ENCODE measurements at regions not wholly inside any gene's neighbourhood (a gene's known extent, or its start where the extent isn't known, plus 50 kb on each side); places are given as distances from the start of the nearest gene placed in this dataset.

DNA sequence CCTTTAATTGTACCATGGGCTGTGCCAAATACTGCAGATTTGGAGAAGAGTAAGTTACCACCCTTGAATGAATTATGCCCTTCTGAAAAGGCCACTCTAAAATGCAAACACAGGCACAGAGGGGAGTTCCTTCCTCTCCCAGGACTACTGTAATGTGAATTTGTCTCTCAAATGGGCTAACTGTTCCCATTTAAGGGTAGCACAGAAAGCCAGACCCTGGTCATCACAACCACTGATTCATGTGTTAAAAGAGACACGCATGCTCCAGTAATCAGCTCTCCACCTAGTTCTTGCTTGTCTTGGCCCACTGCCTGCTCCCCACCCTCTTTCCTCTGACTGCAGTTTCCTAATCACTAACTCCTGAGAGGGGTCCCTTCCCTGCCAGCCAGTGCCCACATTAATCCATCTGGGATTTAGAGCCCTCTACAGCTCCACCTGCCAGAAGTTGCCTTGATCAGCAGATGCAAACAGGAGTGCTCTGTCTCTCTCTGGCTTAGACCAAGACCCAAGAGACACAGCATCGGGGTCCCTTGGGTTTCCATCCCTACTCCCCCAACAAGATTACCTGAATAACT, 382.4 kb downstream of the TMEM167A start:
- Histone ChIP-seq H3K27ac (ENCODE audit: low read depth, low read length) (no peak overlapping the region), H2AFZ (ENCODE audit: low read depth, low read length) (no peak overlapping the region), H3K79me2 (ENCODE audit: insufficient read depth, low read length) (no peaks in the 10 kb centered on the region), H4K20me1 (ENCODE audit: insufficient read depth, low read length) (no peaks in the 10 kb centered on the region), H3K36me3 (ENCODE audit: insufficient read depth, low read length) (no peaks in the 10 kb centered on the region), H3K4me3 (ENCODE audit: insufficient read depth, low read depth, low read length) (no peak overlapping the region), H3K9me3 (ENCODE audit: insufficient read depth, low read depth, low read length) (no peaks in the 10 kb centered on the region), H3K4me1 (ENCODE audit: insufficient read depth, low read length) (no peaks in the 10 kb centered on the region), H3K27me3 (ENCODE audit: insufficient read depth, low read length) (no peaks in the 10 kb centered on the region), H3K4me2 (ENCODE audit: low read length) (no peak overlapping the region), H3K9ac (ENCODE audit: low read length) (no peak overlapping the region)
- no peak overlapping the region for H3K27ac Mint-ChIP-seq (ENCODE audit: unreplicated experiment)
- H3K36me3 Mint-ChIP-seq (ENCODE audit: low read depth, unreplicated experiment) = no peaks in the 10 kb centered on the region
- H3K4me3 Mint-ChIP-seq (ENCODE audit: unreplicated experiment) = no peak overlapping the region
- TF ChIP-seq, protein P1, sequence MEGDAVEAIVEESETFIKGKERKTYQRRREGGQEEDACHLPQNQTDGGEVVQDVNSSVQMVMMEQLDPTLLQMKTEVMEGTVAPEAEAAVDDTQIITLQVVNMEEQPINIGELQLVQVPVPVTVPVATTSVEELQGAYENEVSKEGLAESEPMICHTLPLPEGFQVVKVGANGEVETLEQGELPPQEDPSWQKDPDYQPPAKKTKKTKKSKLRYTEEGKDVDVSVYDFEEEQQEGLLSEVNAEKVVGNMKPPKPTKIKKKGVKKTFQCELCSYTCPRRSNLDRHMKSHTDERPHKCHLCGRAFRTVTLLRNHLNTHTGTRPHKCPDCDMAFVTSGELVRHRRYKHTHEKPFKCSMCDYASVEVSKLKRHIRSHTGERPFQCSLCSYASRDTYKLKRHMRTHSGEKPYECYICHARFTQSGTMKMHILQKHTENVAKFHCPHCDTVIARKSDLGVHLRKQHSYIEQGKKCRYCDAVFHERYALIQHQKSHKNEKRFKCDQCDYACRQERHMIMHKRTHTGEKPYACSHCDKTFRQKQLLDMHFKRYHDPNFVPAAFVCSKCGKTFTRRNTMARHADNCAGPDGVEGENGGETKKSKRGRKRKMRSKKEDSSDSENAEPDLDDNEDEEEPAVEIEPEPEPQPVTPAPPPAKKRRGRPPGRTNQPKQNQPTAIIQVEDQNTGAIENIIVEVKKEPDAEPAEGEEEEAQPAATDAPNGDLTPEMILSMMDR (IDR thresholded peaks at IDR 0.05; ENCODE audit: insufficient read depth, low read depth, low read length) = no peak
- no peak for TF ChIP-seq EZH2 (IDR thresholded peaks at IDR 0.05; ENCODE audit: insufficient read depth, low read length)
- H3K9me3 Mint-ChIP-seq (ENCODE audit: unreplicated experiment) = no peaks in the 10 kb centered on the region
- DNase-seq (ENCODE audit: low read depth) (no peak), FAIRE-seq (no peak)
- no peaks in the 10 kb centered on the region for H3K27me3 Mint-ChIP-seq (ENCODE audit: low read depth, unreplicated experiment)
- no peaks in the 10 kb centered on the region for H3K4me1 Mint-ChIP-seq (ENCODE audit: low read depth, unreplicated experiment)

DNA sequence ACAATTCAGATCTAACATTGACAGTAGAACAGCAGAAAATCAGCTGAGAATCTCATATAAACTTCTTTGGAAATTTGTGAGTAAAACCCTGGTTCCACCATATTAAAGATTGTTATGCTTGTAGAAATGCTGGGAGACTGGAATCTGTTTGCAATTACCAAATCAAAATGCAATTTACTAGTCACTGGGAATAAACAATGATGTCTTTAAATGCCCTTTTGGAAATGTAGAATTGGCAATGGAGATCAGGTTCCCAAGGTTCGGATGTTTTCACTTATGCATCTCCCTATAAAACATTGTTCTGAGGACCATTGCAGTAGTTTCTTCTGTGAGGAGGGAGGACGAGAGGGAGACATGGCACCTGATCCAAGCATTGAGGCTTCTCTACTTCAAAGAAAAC, 384.4 kb downstream of the TMEM167A start:
- H3K9me3 ChIP-seq (ENCODE audit: insufficient read depth, low read depth, low read length) = no peaks in the 10 kb centered on the region
- DNase-seq (ENCODE audit: low read depth) (no peak), FAIRE-seq (no peak)
- Mint-ChIP-seq H3K4me1 (ENCODE audit: low read depth, unreplicated experiment) (no peaks in the 10 kb centered on the region), H3K27ac (ENCODE audit: unreplicated experiment) (no peak overlapping the region), H3K4me3 (ENCODE audit: unreplicated experiment) (no peak overlapping the region), H3K9me3 (ENCODE audit: unreplicated experiment) (no peaks in the 10 kb centered on the region), H3K36me3 (ENCODE audit: low read depth, unreplicated experiment) (no peaks in the 10 kb centered on the region), H3K27me3 (ENCODE audit: low read depth, unreplicated experiment) (no peaks in the 10 kb centered on the region)
- H2AFZ ChIP-seq (ENCODE audit: low read depth, low read length) = no peak overlapping the region
- H3K27me3 ChIP-seq (ENCODE audit: insufficient read depth, low read length) = no peaks in the 10 kb centered on the region
- TF ChIP-seq, protein P1 (IDR thresholded peaks at IDR 0.05; ENCODE audit: insufficient read depth, low read depth, low read length) = no peak
- no peak for TF ChIP-seq EZH2 (IDR thresholded peaks at IDR 0.05; ENCODE audit: insufficient read depth, low read length)
- H4K20me1 ChIP-seq (ENCODE audit: insufficient read depth, low read length) = no peaks in the 10 kb centered on the region
- no peak overlapping the region for H3K4me3 ChIP-seq (ENCODE audit: insufficient read depth, low read depth, low read length)
- H3K9ac ChIP-seq (ENCODE audit: low read length) = no peak overlapping the region
- no peak overlapping the region for H3K27ac ChIP-seq (ENCODE audit: low read depth, low read length)
- no peaks in the 10 kb centered on the region for H3K36me3 ChIP-seq (ENCODE audit: insufficient read depth, low read length)
- no peaks in the 10 kb centered on the region for H3K4me1 ChIP-seq (ENCODE audit: insufficient read depth, low read length)
- no peak overlapping the region for H3K4me2 ChIP-seq (ENCODE audit: low read length)
- H3K79me2 ChIP-seq (ENCODE audit: insufficient read depth, low read length) = no peaks in the 10 kb centered on the region

DNA sequence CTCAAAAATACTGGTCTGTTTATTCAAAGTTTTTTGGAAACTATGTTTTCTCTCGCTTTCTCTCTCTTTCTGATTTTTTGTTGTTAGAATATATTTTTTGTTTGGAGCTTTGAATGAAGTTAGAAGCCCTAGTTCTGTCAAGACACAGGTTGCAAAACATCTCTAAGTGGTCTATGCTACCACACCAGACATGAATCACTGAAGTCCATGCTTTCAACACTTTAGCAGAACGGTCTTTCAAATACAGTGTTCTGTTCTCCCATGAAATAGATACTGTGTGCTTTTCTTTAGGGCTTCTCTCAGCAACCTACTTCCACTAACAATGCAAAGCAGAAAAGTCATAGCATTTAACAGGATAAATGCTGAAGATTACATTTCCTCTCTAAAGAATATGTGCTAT, 392.5 kb downstream of the TMEM167A start:
- Histone ChIP-seq H3K4me3 (ENCODE audit: insufficient read depth, low read depth, low read length) (no peak overlapping the region), H3K4me1 (ENCODE audit: insufficient read depth, low read length) (no peaks in the 10 kb centered on the region), H2AFZ (ENCODE audit: low read depth, low read length) (no peak overlapping the region), H3K27me3 (ENCODE audit: insufficient read depth, low read length) (no peaks in the 10 kb centered on the region), H3K9ac (ENCODE audit: low read length) (no peak overlapping the region), H3K36me3 (ENCODE audit: insufficient read depth, low read length) (no peaks in the 10 kb centered on the region), H3K79me2 (ENCODE audit: insufficient read depth, low read length) (no peaks in the 10 kb centered on the region), H3K4me2 (ENCODE audit: low read length) (no peak overlapping the region), H4K20me1 (ENCODE audit: insufficient read depth, low read length) (no peaks in the 10 kb centered on the region), H3K27ac (ENCODE audit: low read depth, low read length) (no peak overlapping the region), H3K9me3 (ENCODE audit: insufficient read depth, low read depth, low read length) (no peaks in the 10 kb centered on the region)
- H3K9me3 Mint-ChIP-seq (ENCODE audit: unreplicated experiment) = no peaks in the 10 kb centered on the region
- H3K4me1 Mint-ChIP-seq (ENCODE audit: low read depth, unreplicated experiment) = no peaks in the 10 kb centered on the region
- H3K27ac Mint-ChIP-seq (ENCODE audit: unreplicated experiment) = no peak overlapping the region
- DNase-seq (ENCODE audit: low read depth) (no peak), FAIRE-seq (no peak)
- H3K4me3 Mint-ChIP-seq (ENCODE audit: unreplicated experiment) = no peak overlapping the region
- H3K36me3 Mint-ChIP-seq (ENCODE audit: low read depth, unreplicated experiment) = no peaks in the 10 kb centered on the region
- TF ChIP-seq, protein P1 (IDR thresholded peaks at IDR 0.05; ENCODE audit: insufficient read depth, low read depth, low read length) = no peak
- TF ChIP-seq EZH2 (IDR thresholded peaks at IDR 0.05; ENCODE audit: insufficient read depth, low read length) = no peak
- no peaks in the 10 kb centered on the region for H3K27me3 Mint-ChIP-seq (ENCODE audit: low read depth, unreplicated experiment)
